ENCODE measurements at regions not wholly inside any gene's neighbourhood (a gene's known extent, or its start where the extent isn't known, plus 50 kb on each side); places are given as distances from the start of the nearest gene placed in this dataset.

DNA sequence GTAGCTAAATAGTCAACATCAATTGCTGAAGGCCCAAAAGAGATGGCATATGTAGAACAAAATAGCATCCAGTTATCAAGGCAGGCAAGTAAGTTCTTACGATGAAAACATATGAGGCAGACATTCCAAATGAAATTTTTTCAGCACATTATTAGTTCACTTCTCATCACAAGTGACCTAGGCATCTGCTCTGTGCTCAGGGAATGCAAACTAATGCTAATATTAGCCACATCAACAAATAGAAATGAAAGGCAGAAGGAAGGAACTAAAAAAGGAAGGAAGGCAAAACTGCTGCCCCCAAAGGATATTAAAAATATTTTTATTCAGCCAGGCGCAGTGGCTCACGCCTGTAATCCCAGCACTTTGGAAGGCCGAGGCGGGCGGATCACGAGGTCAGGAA is 51.2 kb upstream of the ROCK1 start:
- no peaks in the 10 kb centered on the region for H3K36me3 ChIP-seq (ENCODE audit: control insufficient read depth, insufficient read depth, low read length)
- no peak for DNase-seq (ENCODE audit: extremely low read depth, insufficient read length)
- H3K27me3 ChIP-seq (replicated peaks; ENCODE audit: control insufficient read depth, insufficient read depth, low read length) = no peaks in the 10 kb centered on the region
- no peak overlapping the region for H3K4me3 ChIP-seq (replicated peaks; ENCODE audit: low read depth, low read length)
- TF ChIP-seq, protein P1, sequence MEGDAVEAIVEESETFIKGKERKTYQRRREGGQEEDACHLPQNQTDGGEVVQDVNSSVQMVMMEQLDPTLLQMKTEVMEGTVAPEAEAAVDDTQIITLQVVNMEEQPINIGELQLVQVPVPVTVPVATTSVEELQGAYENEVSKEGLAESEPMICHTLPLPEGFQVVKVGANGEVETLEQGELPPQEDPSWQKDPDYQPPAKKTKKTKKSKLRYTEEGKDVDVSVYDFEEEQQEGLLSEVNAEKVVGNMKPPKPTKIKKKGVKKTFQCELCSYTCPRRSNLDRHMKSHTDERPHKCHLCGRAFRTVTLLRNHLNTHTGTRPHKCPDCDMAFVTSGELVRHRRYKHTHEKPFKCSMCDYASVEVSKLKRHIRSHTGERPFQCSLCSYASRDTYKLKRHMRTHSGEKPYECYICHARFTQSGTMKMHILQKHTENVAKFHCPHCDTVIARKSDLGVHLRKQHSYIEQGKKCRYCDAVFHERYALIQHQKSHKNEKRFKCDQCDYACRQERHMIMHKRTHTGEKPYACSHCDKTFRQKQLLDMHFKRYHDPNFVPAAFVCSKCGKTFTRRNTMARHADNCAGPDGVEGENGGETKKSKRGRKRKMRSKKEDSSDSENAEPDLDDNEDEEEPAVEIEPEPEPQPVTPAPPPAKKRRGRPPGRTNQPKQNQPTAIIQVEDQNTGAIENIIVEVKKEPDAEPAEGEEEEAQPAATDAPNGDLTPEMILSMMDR (IDR thresholded peaks at IDR 0.05; ENCODE audit: insufficient read depth, low read length, poor library complexity, severe bottlenecking) = no peak

DNA sequence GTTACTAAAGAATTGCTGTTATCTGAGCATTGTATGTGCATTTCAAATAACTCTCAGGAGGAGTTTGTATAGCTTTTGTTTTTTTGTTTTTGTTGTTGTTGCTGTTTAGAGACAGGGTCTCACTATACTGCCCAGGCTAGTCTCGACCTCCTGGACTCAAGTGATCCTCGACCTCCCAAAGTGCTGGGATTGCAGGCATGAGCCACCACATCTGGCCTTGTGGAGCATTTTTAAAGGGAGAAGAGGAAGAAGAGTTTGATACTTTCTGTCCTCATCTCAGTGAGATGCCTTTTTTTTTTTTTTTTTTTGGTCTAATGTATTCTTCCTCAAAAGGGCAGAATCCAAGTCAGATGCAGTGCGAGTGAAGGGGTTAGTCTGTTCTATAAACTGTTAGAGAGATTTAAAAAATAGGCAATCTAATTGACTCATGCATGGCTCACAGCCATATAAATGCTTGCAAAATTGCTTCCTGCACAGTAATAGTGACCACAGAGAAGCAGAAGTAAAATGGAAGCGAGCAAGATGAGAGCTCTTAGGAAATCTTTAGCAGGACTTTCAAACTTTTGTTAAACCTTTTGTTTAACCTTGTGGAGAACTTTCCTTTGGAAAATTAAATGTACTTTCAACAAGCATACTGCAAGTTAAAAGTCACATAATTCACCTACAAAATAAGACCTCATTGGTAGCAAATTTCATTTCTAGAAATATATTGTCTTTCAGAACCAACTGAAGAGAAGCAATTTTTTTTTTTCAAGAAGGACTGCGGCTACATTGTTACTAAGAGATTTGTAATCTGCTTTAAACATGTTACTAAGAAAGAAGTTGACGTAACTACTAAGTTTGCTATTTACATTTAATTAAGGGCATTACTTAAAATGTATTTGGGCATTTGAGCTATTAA is 52.3 kb upstream of the ROCK1 start:
- Histone ChIP-seq H3K4me3 (replicated peaks; ENCODE audit: low read depth, low read length) (no peak overlapping the region), H3K27me3 (replicated peaks; ENCODE audit: control insufficient read depth, insufficient read depth, low read length) (no peaks in the 10 kb centered on the region), H3K36me3 (ENCODE audit: control insufficient read depth, insufficient read depth, low read length) (no peaks in the 10 kb centered on the region)
- DNase-seq (ENCODE audit: extremely low read depth, insufficient read length) = no peak
- TF ChIP-seq, protein P1 (IDR thresholded peaks at IDR 0.05; ENCODE audit: insufficient read depth, low read length, poor library complexity, severe bottlenecking) = no peak

DNA sequence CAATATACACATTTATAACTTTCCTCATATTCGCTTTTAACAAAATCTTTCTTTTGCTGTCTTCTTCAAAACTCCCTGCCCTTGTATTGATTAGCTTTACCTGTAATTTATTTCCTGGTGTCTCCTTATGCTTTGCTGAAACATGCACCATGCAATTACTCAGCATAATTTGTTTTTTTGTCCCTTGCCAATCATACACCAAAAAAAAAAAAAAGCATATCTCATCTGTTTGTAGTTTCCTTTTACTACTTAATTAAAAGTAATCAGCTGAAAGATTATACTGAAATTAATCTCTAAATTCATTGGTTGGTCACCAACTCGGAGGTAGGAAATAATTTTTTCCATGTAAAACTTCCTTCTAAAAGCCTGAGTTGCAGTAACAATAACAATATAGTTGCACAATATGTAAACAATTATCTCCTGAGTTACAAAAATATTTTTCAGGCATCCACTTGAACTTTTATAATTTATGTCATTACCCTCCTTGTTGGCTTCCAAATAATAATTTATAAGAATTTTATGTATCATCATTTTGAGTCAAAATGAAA is 53.0 kb upstream of the ROCK1 start:
- no peak for DNase-seq (ENCODE audit: extremely low read depth, insufficient read length)
- no peaks in the 10 kb centered on the region for H3K27me3 ChIP-seq (replicated peaks; ENCODE audit: control insufficient read depth, insufficient read depth, low read length)
- no peaks in the 10 kb centered on the region for H3K36me3 ChIP-seq (ENCODE audit: control insufficient read depth, insufficient read depth, low read length)
- TF ChIP-seq, protein P1 (IDR thresholded peaks at IDR 0.05; ENCODE audit: insufficient read depth, low read length, poor library complexity, severe bottlenecking) = no peak
- H3K4me3 ChIP-seq (replicated peaks; ENCODE audit: low read depth, low read length) = no peak overlapping the region

DNA sequence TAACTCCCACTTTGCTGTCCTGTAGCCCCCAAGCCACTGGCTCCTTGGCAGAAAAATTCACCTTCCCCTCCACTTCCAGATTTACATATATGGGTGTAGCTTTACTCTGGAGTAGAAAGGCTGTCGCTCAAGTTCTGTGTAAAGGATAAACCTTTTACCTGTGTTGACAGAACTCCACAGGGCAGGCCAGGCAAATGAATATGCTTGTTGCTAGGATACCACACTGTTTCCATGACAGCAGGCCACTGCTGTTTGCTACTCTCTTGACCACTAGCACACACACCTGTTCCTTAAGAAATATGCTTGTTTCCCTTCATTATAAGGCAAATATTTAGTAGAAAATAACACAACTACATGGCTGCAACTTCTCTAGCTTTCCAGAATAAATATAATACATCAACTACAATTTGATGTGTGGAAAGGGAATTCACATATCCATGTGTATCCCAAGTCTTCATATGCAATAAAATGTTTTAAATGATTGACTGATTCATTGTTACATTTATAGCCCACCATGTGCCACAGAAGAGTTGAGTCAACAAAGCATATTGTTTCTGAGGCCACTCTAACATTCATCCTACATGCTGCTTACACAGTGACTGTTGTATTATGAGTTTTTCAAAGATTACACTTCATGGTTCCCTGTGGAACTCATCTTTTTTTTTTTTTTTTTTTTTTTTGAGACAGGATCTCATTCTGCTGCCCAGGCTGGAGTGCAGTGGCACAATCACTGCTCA is 56.2 kb upstream of the ROCK1 start:
- TF ChIP-seq, protein P1 (IDR thresholded peaks at IDR 0.05; ENCODE audit: insufficient read depth, low read length, poor library complexity, severe bottlenecking) = no peak
- Histone ChIP-seq H3K27me3 (replicated peaks; ENCODE audit: control insufficient read depth, insufficient read depth, low read length) (no peaks in the 10 kb centered on the region), H3K36me3 (ENCODE audit: control insufficient read depth, insufficient read depth, low read length) (no peaks in the 10 kb centered on the region), H3K4me3 (replicated peaks; ENCODE audit: low read depth, low read length) (no peak overlapping the region)
- DNase-seq (ENCODE audit: extremely low read depth, insufficient read length) = no peak

DNA sequence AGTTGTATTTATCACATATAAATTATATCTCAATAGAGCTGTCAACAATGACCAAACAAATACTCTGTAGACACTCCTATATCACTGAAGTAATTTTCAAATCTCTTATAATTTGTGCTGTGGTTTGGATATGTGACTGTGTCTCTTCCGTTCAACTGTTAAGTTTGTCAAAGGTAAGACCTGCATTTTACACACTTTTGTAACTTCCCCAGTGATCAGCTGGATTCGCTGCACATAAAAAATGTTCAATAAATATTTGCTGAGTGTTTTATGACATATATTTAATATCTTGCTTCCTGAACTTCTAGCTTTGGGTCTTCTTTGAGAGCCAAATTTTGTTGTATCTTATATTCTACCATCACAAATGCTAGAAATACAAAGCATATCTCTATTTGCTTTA is 57.3 kb upstream of the ROCK1 start:
- DNase-seq (ENCODE audit: extremely low read depth, insufficient read length) = no peak
- TF ChIP-seq, protein P1 (IDR thresholded peaks at IDR 0.05; ENCODE audit: insufficient read depth, low read length, poor library complexity, severe bottlenecking) = no peak

More for the DNA sequence above, 57.3 kb upstream of the ROCK1 start:
- Histone ChIP-seq H3K36me3 (ENCODE audit: control insufficient read depth, insufficient read depth, low read length) (no peaks in the 10 kb centered on the region), H3K4me3 (replicated peaks; ENCODE audit: low read depth, low read length) (no peak overlapping the region), H3K27me3 (replicated peaks; ENCODE audit: control insufficient read depth, insufficient read depth, low read length) (no peaks in the 10 kb centered on the region)
